HG02885 (cell line): ENCODE measurements at regions not wholly inside any gene's neighbourhood (a gene's known extent, or its start where the extent isn't known, plus 50 kb on each side); places are given as distances from the start of the nearest gene placed in this dataset.
"Not testable (repeated sequence)": the region's sequence is repeated elsewhere in the genome, so short reads cannot be mapped to it uniquely, and the experiment has no call there.

Experiments
- ATAC-seq: cut with Tn5 transposase; IDR thresholded peaks from one replicate; pipeline ENCODE4 v1.9.1; 2021; ENCODE audit warnings: mild to moderate bottlenecking; ENCODE audit not compliant: unreplicated experiment, poor library complexity

- ATAC-seq, result no peak
Measured at GRCh38 chr6:134449004-134449403, 131.1 kb upstream of the SGK1 start.

GRCh38 chr6:134447883-134448387, 130.0 kb upstream of the SGK1 start:
- no peak for ATAC-seq

GRCh38 chr6:134447423-134447822, 129.5 kb upstream of the SGK1 start:
- ATAC-seq, result no peak

DNA sequence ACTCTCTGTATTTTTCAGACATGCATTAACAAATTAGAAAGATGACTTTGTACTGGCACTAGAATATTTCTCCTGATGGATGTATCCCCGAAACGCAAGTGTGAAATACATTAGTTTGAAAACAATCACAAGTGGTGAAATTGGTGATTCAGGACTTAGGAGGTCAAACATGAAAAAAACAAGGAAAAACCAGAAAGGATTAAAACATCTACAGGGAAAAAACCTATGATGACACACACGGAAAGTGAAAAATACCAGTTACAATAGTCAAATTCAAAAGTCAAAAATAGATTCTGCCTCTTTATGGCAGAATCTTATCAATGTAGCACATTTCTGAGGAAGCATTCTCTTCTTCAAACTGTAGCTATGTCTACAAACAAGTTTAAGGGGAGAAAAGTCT, 129.0 kb upstream of the SGK1 start:
- no peak for ATAC-seq

DNA sequence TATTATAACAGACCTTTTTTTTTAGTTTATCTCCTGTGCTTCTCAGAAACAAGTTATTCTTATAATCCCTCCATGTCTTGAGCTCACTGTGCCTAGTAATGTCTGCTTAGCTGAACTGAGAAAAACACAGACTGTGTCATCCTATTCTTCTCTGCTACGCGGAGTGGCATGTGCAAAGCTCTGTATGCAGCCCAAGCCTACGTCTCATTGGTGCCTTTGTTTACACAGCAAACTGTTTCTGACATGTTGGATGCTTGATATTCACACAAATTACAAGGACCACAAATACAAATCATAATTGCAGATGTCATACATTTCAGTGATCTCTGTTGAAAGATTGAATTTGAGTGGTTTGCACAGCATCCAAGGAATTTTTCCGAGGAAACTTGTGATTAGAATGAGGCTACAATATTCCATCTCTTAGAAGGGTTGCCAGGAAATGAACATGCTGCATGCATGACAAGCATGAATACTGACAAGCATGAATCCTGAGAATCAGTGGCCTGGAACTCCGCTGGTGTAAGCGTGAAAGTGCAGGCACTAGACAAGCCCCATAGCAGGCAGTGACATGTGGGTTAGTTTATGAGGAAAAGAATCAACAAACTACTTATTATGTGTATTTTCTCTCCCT, 128.4 kb upstream of the SGK1 start:
- ATAC-seq, result no peak

- ATAC-seq, result no peak
Measured at GRCh38 chr6:134443009-134443408, 125.1 kb upstream of the SGK1 start.

DNA sequence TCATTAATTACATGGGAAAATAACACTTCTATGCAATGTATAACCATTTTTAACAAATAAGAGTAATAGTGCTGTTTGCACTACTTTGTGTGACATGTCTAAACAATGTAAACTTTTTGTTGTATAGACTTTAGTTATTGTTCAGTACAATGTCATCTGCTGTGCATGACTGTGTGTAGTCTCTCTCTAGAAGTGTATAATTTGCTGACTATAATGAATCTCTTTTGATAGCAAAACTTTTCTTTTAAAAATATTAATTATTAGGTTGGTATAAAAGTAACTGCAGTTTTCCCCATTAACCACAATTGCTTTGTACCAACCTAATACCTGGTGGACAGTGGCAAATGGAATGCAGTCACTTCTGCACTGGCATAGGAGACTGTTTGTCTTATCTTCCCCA, 124.2 kb upstream of the SGK1 start:
- no peak for ATAC-seq

DNA sequence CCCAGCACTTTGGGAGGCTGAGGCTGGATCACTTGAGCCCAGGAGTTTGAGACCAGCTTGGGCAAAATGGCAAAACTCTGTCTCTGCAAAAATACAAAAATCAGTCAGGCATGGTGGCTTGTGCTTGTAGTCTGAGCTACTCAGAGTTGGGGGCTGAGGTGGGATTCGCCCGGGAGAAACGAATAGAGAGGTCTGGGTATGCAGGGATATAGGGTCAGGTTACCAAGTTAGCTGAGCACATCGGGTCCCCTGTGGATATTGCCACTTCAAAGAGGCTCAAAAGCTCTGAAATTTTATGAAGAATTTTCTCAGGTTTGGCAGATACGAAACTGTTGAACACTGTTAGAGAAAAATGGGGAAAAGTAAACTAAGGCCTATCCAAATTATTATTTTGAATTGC, 120.9 kb upstream of the SGK1 start:
- ATAC-seq, result no peak

- peak; percentile 57 for ATAC-seq
Measured at GRCh38 chr6:134437376-134437775, 119.5 kb upstream of the SGK1 start.

DNA sequence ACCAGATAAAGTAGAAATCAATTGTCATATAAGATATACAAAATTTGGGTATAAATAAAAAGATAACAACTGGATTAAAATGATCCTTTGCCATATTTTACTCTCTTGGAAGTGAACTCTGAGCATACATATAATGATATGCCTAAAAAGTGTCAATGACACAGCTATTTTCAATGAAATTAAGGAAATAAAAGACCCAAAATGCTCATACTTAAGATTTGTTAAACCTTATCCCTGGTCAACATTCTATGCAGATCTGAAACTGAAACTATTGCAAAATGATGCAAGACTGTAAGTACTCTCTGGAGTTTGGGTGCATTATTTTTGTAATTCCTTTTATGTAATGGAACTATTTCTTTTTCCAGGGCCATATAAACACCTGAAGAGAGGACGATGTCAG, 119.0 kb upstream of the SGK1 start:
- ATAC-seq, result peak; percentile 24

- peak; percentile 90 for ATAC-seq
Measured at GRCh38 chr6:134436281-134436815, 118.4 kb upstream of the SGK1 start.

DNA sequence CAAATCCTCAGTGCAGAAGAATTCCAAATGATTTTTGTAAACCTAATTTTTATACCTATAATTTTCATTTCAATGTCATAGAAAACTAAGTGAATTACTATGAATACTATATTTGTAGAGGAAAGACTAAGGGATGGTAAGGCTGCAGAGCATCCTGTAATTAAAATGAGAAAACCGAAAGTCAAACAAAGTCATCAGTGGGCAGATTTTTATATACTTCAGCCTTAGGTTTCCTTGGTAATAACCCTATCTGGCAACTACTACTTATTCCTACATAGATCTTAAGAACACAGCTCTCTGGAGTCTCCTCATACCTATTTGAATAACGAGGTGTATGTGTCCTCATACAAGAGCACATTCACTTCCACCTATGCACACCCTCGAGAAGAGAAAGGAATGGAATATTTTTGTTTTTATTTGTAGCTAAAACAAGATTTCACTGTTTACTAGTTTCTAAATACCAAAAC, 117.9 kb upstream of the SGK1 start:
- ATAC-seq, result no peak

DNA sequence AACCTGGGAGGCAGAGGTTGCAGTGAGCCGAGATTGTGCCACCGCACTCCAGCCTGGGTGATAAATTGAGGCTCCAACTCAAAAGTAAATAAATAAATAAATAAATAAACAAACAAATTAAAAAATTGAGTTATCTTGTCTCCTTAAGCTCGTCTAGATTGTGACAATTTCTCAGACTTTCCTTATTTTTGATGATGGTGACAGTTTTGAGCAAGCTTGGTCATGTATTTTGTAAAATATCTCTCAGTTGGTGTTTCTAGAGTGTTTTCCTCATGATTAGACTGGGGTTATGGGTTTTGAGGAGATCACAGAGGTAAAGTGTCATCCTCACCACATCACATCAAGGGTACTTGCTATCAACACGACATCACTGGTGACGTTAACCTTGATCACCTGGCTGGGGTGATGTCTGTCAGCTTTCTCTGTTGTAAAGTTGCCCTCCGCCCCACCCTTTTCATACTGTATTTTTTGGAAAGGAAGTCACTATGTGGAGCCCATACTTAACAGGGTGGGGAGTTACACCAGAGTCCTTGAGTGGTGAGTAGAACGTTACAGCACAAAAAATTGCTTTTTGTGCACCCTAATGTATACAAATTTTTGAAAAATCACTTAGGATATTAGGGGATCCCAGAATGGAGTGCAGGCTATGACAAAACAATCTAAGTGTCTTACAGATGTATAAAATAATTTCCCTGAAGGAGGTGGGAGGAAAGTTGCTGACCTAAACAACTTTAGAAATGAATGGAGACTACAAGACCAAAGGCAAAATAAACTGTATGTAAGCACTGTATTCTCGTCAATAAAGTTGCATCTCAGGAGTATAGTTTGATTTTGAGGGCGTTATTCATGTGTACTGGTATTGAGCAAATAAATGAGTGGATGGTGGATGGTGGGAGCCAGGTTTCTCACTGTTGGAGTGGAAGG, 116.4 kb upstream of the SGK1 start:
- ATAC-seq, result no peak

DNA sequence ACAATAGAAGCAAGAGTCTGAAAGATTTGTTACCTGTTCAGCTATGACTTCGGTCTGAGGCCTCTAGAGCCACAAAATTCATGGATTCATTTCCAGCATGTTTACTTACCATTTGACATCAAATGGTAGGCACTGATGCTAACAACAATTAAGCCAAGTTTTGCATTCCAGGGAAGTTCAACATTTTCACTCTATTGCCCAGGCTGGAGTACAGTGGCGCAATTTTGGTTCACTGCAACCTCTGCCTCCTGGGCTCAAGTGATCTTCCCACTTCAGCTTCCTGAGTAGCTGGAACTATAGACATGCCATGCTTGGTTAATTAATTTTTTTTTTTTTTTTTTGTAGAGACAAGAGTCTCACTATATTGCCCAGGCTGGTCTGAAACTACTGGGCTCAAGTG, 114.1 kb upstream of the SGK1 start:
- ATAC-seq, result no peak

DNA sequence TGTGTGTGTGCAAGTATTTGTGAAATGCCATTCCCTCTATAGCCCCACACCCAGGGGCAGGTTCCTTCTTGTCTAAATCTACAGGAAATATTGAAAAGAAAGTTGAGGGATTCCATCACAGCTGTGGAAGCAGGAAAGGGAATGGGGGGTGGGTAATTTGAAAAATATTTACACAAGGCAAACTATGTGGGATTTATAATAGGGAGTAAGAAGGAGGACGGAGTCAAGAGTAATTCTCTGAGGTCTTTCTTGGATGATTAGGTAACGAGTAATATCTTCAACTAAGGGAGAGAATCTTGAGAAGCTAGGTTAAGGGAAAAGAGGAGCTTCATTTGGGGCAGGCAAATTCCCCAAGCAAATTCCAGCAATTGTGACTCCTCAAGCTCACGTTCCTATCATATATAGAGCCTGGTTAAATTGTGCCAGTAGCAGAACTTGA, 113.5 kb upstream of the SGK1 start:
- no peak for ATAC-seq

- ATAC-seq, result no peak
Measured at GRCh38 chr6:134429861-134430380, 112.0 kb upstream of the SGK1 start.

DNA sequence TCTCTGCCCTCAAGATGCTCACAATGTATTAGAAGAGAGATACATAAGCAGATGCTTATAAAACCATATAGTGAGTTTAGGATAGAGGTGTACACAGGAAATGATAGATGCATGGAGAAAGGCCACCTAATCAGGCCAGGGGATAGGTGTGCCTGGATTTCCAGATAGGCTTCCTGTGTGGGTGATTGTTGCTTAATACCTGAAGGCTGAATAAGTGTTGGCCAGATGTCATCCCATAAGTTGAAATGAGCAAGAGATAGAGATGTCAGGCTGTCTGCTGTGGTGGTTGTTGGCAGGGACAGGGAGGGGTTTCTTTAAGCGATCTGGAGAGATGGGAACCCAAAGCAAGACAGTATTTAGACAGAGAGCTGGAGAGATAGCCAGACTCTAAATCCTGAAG, 109.8 kb upstream of the SGK1 start:
- ATAC-seq, result no peak

DNA sequence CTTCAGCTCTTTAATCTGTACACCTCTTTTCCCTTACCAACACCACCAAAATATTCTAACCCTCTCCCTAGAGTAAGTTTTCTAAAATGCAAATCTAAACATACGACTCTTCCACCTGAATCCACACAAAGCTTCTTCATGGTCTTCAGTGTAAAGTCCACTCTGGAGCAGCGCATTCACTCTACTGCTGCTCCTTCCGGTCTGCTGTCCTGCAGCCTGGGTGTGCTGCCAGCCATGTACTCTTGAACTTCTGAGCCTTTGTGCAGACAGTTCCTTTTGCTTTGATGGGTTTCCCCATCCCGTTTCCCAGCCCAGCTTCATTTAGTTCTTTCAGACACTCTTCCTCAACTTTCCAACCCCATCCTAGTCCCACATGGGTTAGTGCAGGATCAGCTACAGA, 108.7 kb upstream of the SGK1 start:
- no peak for ATAC-seq

DNA sequence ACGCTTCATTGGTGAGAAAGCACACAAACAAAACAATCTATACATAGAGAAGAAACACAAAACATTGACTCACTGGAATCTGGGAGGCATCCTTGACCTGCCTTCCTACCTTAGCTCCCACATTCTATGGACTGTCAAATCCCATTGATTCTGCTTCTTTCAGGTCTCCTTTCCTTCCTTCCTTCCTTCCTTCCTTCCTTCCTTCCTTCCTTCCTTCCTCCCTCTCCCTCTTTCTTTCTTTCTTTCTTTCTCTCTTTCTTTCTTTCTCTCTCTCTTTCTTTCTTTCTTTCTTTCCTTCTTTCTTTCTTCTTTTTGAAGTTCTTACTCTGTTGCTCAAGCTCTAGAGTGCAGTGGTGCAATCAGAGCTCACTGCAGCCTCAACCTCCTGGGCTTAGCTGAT, 108.0 kb upstream of the SGK1 start:
- not testable (repeated sequence) for ATAC-seq

- ATAC-seq, result no peak
Measured at GRCh38 chr6:134425513-134425912, 107.6 kb upstream of the SGK1 start.

DNA sequence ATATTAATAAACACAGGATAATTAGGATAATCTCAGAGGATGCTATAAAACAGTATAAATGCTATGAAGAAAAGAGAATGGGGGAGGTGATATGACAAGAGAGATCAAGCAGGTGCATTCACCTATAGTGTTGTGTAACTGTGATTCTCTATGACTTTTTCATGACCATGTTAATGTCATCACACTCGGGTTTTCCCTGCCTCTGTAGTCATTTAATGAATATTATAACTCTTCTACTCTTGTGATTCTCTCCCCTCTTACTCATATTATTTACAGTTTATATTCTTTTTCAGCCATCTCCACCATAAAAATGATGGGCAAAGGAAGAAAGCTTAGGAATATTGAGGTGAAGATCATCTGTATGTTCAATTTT, 106.9 kb upstream of the SGK1 start:
- ATAC-seq, result no peak
